Neutrophil (primary cell): ENCODE measurements at regions not wholly inside any gene's neighbourhood (a gene's known extent, or its start where the extent isn't known, plus 50 kb on each side); places are given as distances from the start of the nearest gene placed in this dataset.

ENCODE experiments used
- H3K27ac ChIP-seq: fragments of 200-600 bp; sonication (generic); 2 replicates; pipeline ENCODE4 v1.5.1; 2016; ENCODE audit warnings: mild to moderate bottlenecking, moderate library complexity
- H3K27me3 ChIP-seq: fragments of 200-600 bp; sonication (generic); 2 replicates; pipeline ENCODE4 v1.6.0; 2016; ENCODE audit warnings: mild to moderate bottlenecking
- H3K36me3 ChIP-seq: fragments of 200-600 bp; sonication (generic); 2 replicates; pipeline ENCODE4 v1.5.1; 2017
- H3K4me1 ChIP-seq, 2 experiments: fragments of 200-600 bp in 1 of 2; sonication (generic) in 1 of 2; 1 replicate in 1 of 2; 2 replicates in 1 of 2; pipeline versions ENCODE4 v1.5.1 to v1.6.1; 2013 to 2016; ENCODE audit warnings: low read depth in 1 of 2, low read length in 1 of 2, mild to moderate bottlenecking in 1 of 2, moderate library complexity in 1 of 2; ENCODE audit not compliant: control insufficient read depth in 1 of 2, insufficient read depth in 1 of 2
- H3K4me3 ChIP-seq, 2 experiments: fragments of 200-600 bp in 1 of 2; sonication (generic) in 1 of 2; 1 replicate in 1 of 2; 2 replicates in 1 of 2; pipeline ENCODE4 v1.5.1; 2013 to 2016; ENCODE audit warnings: low read depth in 1 of 2, low read length in 1 of 2, mild to moderate bottlenecking in 1 of 2, moderate library complexity in 1 of 2
- H3K9me3 ChIP-seq: fragments of 200-600 bp; sonication (generic); 2 replicates; pipeline ENCODE4 v1.5.1; 2016
- CTCF ChIP-seq: fragments of 200-600 bp; sonication (generic); IDR thresholded peaks from 2 replicates; pipeline ENCODE4 v1.5.1; 2016; ENCODE audit warnings: antibody characterized with exemption

- H3K27me3 ChIP-seq: no peaks in the 10 kb centered on the region
- H3K4me1 ChIP-seq: peaks cover 11 to 24% of the 10 kb centered on the region in 2 experiments
- H3K4me3 ChIP-seq: no peak overlapping the region
- no peaks in the 10 kb centered on the region for H3K9me3 ChIP-seq
- H3K27ac ChIP-seq: no peak overlapping the region
- H3K36me3 ChIP-seq: no peaks in the 10 kb centered on the region
- TF ChIP-seq CTCF: no peak
Measured at GRCh38 chr4:78673337-78673736, 102.8 kb upstream of the BMP2K start.

GRCh38 chr4:78675325-78675724 is 100.8 kb upstream of the BMP2K start:
- H3K27me3 ChIP-seq: no peaks in the 10 kb centered on the region
- H3K9me3 ChIP-seq: no peaks in the 10 kb centered on the region
- H3K36me3 ChIP-seq: no peaks in the 10 kb centered on the region
- H3K27ac ChIP-seq: no peak overlapping the region
- TF ChIP-seq CTCF: no peak
- H3K4me3 ChIP-seq: no peak overlapping the region
- peaks cover 6 to 17% of the 10 kb centered on the region in 2 experiments for H3K4me1 ChIP-seq

- H3K9me3 ChIP-seq: no peaks in the 10 kb centered on the region
- no peaks in the 10 kb centered on the region for H3K27me3 ChIP-seq
- H3K36me3 ChIP-seq: no peaks in the 10 kb centered on the region
- H3K27ac ChIP-seq: no peak overlapping the region
- H3K4me1 ChIP-seq: no peaks in the 10 kb centered on the region
- H3K4me3 ChIP-seq: no peak overlapping the region
- no peak for TF ChIP-seq CTCF
Measured at GRCh38 chr4:78682070-78682469, 94.1 kb upstream of the BMP2K start.

GRCh38 chr4:78683352-78683751 is 92.8 kb upstream of the BMP2K start:
- no peaks in the 10 kb centered on the region for H3K4me1 ChIP-seq
- TF ChIP-seq CTCF: no peak
- no peaks in the 10 kb centered on the region for H3K9me3 ChIP-seq
- no peak overlapping the region for H3K4me3 ChIP-seq
- no peak overlapping the region for H3K27ac ChIP-seq
- no peaks in the 10 kb centered on the region for H3K36me3 ChIP-seq
- no peaks in the 10 kb centered on the region for H3K27me3 ChIP-seq

- no peak overlapping the region for H3K4me3 ChIP-seq
- H3K27ac ChIP-seq: no peak overlapping the region
Measured at GRCh38 chr4:78684325-78685079, 91.6 kb upstream of the BMP2K start.

More at GRCh38 chr4:78684325-78685079, 91.6 kb upstream of the BMP2K start:
- no peak for TF ChIP-seq CTCF
- Histone ChIP-seq H3K36me3 (no peaks in the 10 kb centered on the region), H3K4me1 (no peaks in the 10 kb centered on the region), H3K9me3 (no peaks in the 10 kb centered on the region), H3K27me3 (no peaks in the 10 kb centered on the region)
